GM18498 (cell line): ENCODE measurements at regions not wholly inside any gene's neighbourhood (a gene's known extent, or its start where the extent isn't known, plus 50 kb on each side); places are given as distances from the start of the nearest gene placed in this dataset.

Experiments used
- ATAC-seq: cut with Tn5 transposase; IDR thresholded peaks from one replicate; pipeline ENCODE4 v1.9.1; 2021; ENCODE audit warnings: mild to moderate bottlenecking, moderate library complexity; ENCODE audit not compliant: unreplicated experiment

DNA sequence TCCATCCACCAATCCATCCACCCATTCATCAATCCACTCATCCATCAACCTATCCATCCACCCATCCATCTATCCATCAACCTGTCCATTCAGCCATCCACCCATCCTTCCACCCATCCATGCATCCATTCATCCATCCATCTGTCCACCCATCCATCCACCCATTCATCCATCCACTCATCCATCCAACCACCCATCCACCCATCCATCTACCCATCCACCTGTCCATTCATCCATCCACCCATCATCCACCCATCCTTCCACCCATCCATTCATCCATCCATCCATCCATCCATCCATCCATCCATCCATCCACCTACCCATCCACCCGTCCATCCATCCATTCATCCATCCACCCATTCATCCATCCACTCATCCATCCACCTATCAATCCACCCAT, 195.8 kb downstream of the NXNL2 start:
- no peak for ATAC-seq

DNA sequence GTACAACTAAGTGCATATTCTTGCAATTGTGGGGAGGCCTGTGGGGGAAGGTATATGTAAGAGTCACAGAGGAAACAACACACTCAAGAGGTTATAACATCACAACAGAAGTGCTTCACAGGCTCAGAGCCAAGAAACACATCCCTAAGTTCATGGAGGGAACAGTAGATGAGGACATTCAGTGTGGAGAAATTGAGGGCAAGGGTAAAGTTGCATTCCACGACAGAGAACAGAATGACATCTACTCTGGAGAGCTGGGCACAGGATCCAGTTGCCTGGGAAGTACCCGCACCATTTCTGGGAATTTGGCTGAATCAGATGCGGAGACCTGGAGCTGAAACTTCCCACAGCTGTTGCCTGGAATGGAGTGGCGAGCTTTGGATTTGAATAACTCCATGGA, 197.2 kb downstream of the NXNL2 start:
- no peak for ATAC-seq

DNA sequence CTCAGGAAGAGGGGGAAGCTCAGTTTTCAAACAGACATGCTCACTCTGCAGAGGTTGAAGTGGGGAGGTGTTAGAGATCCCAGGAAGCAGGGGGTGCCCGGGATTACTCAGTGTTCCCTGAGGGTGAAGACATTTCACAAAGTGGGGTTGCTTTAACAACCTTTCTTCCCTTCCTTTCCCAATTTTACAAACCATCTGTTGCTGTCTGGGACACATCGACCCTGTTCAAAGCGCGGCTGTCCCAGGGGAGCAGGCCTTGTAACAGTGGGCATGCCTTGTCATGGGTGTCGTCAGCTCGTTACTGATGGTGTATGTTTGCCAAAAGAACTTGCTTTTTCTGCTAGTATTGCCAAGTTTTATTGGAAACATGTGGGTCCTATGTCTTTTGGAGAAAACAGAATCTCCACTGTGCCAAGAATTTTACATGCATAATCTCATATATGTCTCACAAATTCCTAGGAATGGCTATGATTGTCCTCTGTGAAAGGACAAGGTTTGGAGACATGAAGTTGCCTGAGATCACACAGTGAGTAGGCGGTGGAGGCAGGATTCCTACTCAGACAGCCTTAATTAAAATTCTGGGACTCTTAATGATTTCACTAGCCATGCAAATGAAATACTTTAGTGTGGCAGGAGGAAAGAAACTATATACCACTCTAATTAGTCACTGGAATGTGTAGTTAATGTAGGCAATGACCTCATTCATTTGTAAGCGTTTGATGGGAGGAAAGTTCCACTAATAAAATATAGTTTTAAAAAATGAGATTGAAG, 198.9 kb downstream of the NXNL2 start:
- ATAC-seq = no peak

DNA sequence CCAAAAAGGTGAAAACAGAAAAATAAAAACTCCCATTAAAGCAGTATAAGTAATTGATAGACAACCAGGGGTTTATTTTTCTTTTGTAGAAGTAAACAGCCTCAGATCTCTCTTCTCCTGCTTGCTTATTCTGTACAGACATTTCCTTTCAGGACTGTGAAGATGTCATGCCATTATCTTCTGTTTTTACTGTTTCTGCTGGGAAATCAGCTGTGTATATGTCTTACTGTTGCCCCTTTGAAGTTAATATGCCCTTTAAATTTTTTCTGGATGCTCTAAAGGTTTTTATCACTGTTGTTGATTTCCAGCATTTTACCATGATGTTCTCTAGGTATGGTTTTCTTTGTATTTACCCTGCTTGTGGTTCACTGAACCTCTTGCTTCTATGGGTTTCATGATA, 199.5 kb downstream of the NXNL2 start:
- ATAC-seq = no peak

DNA sequence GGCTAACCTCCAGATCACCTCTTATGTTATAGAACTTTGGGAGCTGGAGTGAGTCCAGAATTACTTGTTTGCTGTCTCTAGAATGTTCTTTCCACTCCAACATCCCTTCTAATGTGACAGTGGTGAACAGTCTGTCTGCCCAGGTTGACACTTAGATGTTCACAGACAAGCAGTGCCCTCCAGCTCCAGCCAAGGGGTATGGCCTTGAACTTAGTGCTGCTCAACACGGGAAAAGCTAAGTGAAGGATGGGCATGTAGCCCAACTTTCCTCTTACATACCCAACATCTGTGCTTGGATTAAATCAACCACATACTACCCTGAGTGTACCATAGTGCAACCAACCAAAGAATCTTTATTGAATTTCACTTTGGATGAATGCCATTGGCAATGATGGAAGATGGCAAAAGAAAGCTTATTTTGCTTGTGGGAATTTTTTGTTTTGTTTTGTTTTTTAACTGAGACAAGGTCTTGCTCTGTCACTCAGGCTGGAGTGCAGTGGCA, 201.2 kb downstream of the NXNL2 start:
- ATAC-seq = no peak

DNA sequence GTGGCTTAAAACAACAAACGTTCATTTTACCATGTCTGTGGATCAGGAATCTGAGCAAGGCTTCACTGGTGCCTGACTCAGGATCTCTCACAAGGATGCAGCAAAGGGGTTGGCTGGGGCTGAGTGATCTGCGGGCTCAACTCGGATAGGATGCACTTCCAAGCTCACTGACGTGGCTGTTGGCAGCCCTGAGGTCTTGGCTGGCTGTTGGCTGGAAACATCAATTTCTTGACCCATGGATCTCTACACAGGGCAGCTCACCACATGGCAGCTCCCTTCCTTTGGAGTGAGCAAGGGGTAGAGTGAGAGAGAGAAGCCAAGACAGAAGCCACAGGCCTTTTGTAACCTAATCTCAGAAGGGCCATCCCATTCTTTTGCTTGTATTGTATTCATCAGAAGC, 202.1 kb downstream of the NXNL2 start:
- no peak for ATAC-seq

DNA sequence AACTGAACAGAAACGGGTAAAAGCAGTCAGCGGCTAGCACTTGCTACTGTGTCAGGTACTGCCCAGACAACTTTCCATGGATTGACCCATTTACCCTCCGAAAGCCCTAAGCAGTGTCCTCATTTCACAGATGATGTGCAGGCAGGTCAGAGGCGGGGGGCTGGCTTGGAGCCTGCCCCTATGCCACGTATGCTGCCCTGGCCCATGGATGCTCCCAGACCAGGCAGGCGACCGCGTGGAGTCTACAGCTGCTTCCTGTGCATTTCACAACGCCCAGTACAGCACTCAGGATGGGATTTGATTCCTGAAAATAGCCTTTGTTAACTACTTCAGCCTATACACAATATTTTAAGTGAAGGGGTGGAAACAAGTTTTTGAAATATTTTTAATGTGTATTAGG, 202.9 kb downstream of the NXNL2 start:
- ATAC-seq = no peak

DNA sequence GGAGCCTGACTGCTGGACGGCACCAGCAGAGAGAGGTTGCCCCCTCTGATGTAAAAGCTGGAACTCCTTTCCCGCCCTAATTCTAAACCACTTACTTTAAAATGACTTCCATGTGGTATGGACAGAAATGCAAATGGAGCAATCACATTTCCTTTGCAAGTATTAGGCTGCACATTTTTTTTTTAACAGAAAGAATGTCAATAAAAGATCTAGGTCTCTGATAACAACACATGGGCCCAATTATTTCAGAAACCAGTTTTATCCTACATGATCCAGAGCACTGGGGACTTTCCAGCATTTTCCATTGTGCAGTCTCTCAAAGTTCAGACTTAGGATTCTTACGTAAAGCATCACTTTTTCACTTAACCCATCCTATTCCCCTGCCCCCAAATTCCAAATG, 203.7 kb downstream of the NXNL2 start:
- ATAC-seq = no peak

DNA sequence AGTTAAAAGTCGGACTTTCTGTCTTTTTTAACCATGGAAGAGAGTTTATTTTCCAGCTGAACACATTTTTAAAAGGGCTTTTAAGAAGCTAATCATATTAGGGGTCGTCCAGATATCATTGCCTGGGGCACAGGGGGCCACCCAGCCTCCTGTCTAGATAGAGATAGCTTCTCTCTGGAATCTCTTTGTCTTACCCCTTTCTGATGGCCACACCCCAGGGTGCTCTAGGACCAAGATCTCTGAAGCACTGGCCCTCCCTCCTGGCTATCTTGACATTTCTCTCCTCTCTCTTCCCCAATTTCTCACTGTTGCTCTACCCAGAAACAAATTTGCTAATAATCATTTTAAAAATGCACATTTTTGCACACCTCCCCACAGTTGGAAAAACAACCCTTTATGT, 204.4 kb downstream of the NXNL2 start:
- no peak for ATAC-seq

DNA sequence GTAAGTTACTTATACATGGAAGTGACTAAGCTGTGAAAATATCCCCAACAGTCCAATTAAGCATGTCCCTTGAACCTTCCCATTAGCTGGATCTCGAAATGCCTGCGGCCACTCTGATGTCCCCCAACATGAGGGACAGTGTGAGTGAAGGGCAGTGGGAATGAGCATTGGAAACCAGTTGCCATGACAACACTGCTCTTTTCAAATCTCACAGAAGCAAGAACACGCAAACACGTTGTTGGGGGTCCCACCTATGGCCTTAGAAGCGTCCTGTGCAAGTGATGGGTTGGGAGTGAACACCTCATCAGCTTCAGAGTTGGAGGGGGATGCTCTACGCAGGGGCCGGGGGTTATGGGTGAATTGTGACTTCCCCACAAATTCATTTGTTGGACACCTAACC, 205.9 kb downstream of the NXNL2 start:
- ATAC-seq = no peak

DNA sequence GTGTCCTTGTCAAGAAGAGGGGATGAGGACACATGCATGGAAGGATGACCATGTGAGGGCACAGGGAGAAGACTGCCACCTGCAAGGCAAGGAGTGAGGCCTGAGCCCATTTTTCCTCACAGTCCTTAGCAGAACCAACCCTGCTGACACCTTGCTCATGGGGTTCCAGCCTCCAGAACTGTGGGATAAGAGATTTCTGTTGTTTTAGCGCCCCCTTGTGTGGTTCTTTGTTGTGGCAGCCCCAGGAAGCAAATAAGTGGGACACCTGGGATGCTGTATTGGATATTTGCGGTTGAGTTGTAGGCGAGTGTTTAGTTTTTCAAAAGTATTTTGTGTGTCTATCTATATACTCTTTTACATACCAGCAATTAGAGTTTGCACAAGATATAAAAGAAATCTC, 206.4 kb downstream of the NXNL2 start:
- no peak for ATAC-seq

DNA sequence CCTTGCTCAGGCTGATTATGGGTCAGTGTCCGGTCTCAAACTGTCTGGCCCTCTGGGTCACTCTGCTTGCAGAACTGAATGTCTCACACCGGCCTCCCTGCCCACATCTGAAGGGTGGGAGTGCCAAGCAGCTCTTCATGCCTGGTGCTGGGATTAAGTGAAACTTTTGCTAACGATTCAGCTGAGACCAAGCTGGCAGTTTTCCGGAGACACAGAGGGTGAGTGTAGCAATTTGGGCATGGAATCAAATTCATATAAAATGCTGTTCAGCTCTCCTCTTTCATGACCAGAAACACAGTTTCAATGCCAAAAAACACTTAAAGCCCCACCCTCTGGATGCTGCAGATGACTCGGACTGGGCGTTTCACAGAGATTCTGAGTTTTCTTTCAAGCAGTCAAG, 207.5 kb downstream of the NXNL2 start:
- ATAC-seq = no peak

DNA sequence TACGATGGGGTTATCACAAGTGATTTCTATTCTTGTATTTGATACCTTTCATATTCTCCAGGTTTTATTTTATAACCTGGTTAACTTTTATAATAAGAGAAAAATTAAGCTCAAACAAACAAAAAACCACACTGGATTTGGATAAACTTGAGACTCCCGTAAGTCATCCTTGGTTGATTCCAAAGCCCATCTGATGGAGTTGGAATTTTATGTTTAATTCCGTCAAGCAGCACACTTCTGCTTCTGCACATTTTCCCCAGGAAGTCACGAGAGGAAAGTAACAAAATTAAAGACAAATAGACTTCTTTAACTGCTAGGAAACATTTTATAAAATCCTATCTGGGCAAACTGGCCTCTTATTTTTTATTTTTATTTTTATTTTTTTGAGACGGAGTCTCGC, 207.9 kb downstream of the NXNL2 start:
- no peak for ATAC-seq

DNA sequence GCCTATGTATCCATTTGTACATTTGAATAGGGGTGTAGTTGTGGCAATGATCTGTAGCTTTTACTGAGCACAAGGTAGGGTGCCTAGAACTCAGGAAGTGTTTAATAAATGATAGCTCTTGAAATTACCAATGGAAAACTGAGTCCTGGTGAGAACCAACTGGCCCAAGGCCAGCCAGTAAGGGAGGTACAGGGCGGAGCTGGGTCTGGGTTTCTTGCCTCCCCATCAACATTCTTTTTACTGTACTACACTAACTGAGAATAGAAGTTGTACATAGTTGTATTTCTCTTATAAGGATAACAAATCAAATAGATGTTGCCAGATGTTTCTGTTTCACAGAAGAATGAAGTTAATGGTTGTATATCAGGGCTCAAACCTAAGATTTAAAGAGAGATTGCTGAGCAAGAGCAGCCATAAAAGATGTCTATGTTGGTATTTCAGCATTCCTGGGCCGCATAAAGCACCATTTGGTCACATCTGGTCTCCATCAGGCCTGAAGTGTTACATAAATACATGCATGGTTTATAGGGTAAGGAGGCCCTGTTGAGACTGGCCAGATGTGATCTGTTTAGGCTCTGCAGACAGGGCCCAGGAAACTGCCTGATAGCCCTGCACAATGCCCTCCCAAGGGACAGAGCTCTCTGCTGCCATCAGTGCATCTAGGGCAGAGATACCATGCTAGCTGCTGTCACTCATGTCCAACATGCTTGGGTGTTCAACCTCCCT, 210.5 kb downstream of the NXNL2 start:
- no peak for ATAC-seq

DNA sequence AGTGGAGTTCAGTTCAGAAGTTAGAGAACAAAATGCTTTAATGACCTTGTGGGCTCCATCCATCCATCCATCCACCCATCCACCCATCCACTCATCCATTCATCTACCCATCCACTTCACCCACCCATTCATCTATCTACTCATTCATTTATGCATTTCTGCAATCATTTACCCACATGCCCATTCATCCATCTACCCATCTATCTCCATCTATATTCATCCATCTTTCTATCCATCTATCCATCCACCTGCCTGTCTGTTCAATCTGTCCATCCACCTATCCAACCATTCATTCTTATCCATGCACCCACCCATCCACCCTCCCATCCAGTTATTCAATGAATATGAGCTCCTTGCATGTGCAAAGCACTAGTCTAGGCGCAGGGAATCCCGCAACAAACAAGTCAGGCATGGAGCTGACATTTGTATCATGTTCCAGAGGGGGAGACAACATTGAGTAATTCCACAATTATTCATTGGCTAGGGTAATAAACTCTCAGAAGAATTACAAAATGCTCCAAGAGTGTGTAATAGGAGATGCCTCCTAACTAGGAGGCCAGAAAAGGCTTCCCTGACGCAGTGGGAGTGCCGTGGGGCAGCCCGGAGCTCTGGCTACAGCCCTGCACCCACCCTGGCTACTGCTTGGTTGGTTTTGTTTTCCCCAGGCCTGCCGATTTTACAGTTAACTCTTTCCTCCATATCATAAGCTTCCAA, 211.2 kb downstream of the NXNL2 start:
- ATAC-seq = no peak

DNA sequence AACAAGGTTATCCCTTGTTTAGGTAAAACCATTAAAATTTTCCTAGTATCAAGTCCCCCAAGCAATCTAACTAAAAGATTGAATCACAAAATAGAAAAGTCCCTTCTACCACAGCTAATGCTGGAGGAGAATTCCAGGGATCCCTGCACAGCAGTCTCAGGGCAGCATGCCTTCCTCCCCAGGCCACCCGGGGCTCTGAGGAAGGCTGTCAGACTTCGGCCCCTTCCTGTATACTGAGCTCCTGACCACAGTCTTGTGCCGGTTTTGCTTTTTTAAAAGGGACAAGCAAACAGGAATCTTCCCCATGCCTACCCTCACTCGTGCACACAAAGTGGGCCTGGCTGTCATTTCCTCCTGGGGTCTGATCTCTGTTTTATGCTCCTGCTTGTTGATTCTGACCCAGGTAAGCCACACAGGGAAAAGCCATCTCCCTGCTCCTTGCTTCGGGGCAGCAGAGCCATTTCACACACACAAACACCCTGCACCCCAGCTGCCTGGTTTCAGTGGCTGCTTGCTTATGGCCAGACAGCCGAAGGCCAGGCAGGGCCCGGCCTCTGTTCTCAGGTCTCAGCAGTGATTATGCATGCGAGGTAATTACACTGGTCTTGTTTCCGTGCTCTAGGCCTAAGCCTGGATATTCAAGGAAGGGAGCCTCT, 211.9 kb downstream of the NXNL2 start:
- no peak for ATAC-seq

DNA sequence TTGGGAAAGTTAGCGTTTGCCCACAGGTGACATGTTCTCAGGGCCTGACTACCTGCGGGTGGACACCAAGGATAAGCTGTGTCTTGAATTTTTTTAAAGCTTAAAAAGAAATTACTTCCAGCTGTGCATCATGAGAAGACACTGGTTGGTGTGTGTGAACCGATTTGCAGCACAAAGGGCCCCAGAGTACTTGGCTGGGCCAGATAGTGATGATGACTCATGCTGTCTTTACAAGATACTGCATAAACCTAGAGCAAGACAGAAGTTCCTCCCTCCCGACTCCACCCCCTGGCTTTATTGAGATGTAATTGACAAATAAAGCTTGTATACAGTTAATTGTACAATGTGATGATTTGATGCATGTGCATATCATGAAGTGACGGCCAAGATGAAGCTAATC, 212.8 kb downstream of the NXNL2 start:
- no peak for ATAC-seq

DNA sequence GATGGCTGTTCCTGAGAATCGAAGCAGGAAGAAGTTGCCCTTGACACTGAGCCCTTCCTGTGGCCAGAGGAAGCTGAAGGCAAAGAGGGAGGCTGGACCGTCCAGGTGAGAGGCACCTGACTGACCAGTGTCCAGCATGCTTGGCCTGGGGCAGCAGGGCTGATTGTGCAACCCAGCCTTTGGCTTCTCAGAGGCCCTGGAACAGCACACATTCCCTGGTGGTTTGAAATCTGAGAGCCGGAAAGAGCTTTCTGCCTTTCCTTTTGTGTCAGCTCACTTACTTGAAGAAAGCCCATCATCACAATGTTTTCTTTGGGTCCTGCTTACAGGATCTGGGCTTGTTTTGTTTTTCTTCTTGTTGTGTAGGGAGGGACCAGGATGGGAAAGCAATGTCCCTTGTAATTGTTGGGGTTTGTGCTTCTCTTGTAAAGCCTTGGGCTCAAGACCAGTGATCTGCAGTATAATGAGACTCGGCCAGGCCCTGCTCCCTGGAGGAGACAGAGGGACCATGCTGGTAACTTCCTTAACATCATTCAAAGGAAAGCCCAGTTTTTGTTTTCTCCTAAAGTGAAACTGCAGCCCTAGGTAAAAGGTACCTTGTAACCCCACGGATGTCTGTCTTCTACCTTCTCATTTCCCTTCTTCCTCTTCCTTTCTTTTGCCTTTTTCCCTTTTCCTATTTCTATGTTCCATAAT, 213.7 kb downstream of the NXNL2 start:
- no peak for ATAC-seq

DNA sequence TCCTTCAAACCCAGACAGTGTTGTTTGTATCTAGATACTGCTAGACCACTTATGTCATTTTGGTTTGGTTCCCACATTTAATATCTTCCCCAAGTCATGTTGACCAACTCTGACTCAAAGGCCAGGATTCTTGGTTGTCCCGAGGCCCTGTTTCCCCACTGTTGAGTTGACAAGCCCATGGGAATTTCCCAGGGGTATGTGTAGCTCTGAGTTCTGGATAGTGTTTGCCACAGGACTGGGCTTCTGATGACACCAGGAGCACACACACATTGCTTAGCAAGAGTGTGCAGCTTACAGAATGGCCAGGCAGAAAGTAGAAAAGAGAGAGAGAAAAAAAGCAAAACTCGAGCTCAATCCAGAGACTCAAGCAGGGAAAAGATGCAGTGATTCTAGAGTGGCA, 214.4 kb downstream of the NXNL2 start:
- no peak for ATAC-seq

DNA sequence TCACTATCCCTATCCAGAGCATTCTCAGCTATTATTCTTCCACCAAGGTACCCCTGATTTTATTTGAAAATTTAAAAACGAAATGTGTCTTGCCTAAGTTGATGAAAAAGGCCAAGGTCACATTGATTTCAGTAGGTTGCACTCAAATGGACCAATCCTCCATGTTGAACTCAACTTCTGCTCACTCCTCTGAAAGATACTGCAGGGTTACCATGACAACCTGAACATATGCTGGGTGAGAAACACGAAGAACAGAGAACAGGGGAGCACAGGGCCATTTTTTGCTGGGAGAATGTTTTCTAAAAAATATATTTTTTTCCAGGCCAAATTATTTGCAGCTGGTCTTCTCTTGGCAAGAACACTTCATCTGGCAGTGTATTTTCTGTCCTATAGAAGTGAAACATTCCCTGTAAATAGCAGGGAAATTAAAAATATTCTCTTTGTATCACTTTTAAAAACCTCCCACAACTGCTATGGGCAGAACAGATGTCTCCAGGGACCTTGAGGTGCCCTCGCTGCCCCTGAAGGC, 215.9 kb downstream of the NXNL2 start:
- ATAC-seq = no peak
